Activated naive CD4-positive, alpha-beta T cell treated with Interleukin-2 at 50 U/mL for 16 hours (primary cell): ENCODE measurements at regions not wholly inside any gene's neighbourhood (a gene's known extent, or its start where the extent isn't known, plus 50 kb on each side); places are given as distances from the start of the nearest gene placed in this dataset.
"Not testable (repeated sequence)": the region's sequence is repeated elsewhere in the genome, so short reads cannot be mapped to it uniquely, and the experiment has no call there.

Experiments used
- DNase-seq: peaks from one replicate; pipeline ENCODE4 v3.0.0-alpha.2; 2020

- no peak for DNase-seq
Observed at GRCh38 chr5:159547466-159548195, 217.3 kb upstream of the IL12B start.

- DNase-seq: no peak
Observed at GRCh38 chr5:159548517-159548916, 218.2 kb upstream of the IL12B start.

- no peak for DNase-seq
Observed at GRCh38 chr5:159549046-159549445, 218.8 kb upstream of the IL12B start.

GRCh38 chr5:159550951-159551350, 220.7 kb upstream of the IL12B start:
- DNase-seq: no peak

GRCh38 chr5:159552751-159553150, 222.5 kb upstream of the IL12B start:
- no peak for DNase-seq

DNA sequence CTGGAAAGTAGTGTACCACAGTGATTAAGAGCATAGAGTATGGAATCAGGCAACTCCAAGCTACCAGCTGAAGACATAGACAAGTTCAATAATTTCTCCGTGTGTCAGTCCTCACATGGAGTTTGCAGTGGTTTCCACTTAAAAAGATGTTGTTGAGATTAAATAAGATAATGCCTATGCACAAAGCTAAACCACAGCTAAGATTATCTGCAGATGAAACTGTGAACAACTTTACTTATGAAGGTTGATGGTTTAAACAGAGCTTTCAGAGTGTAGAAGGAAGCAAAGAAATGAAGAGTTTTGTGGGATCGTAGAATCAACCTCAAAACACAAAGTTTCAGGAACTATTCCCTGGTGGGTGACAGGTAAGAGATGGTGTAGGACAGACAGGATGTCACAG, 223.5 kb upstream of the IL12B start:
- no peak for DNase-seq

- no peak for DNase-seq
Observed at GRCh38 chr5:159555084-159555483, 224.8 kb upstream of the IL12B start.

DNA sequence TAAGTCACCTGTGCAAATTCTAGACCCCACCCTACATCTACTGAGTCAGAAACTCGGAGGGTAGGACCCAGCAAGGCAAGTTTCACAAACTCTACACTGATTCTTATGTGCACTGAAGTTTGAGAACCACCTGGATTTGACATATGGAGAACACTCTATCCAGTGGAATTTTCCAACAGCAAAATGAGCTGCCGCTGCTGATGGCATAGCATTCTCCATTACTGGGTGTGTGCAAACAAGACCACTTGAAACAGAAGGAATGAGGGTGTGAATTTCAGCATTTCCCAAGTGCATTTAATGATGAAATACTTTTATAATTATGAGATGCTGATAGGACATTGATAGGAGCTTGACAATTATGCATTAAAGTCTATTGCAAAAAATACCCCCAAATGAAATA, 229.1 kb upstream of the IL12B start:
- no peak for DNase-seq

DNA sequence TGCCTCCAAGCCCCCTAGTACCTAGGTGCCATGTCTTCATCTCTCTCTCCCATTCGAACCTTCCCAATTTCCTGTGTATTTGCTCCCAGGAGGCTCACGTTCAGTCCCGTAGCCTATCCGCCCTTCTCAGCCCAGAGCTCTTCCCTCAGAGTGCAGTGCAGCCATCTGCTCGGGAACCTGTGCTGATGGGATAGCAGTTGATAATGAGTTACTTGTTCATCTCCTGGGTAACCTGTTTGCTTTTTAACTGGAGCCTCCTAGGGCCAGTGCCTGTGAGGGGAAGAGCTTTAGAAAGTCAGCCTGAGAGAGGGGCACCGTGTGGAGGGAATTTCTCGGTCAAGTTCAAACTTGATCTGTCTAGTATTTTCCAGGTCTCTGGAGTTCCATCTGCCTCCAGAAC, 229.8 kb upstream of the IL12B start:
- no peak for DNase-seq

DNA sequence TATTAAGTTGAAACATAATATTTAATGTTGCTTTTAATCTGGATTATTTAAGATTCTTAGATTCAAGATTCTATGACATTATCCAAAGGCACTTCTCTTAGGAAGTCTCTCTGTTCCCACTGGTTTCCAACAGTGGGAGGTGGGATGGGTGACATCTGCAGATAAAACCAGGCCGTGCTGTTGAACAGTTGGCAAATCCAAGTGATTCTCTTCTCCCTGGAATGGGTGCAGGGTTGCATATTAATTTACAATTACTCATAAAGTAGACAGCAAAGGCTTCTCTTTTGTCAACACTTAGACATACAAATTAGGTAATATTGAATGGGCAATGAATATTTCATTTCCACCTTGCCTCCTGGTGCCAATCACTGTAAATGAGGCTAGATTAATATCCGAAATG, 233.7 kb upstream of the IL12B start:
- DNase-seq: no peak

GRCh38 chr5:159566832-159567231, 236.5 kb upstream of the IL12B start:
- DNase-seq: no peak

DNA sequence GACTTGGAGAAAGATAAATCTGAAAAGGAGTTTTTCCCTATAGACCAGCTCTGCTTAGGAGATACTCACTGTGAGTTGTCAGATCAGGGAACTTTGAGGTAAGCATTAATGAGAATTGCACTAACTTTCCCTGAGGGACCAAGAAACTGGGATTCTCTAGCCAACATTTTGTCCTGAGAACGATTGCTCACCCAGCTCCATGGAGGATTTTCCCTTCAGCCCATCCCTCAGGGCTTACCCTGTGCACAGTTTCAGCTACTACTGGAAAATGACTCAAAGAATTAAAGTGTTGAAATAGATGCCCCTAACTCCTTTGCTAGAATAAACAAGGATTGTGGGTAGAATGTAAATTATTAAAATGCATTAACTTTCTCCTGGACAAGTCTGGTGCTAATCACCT, 237.2 kb upstream of the IL12B start:
- DNase-seq: no peak

DNA sequence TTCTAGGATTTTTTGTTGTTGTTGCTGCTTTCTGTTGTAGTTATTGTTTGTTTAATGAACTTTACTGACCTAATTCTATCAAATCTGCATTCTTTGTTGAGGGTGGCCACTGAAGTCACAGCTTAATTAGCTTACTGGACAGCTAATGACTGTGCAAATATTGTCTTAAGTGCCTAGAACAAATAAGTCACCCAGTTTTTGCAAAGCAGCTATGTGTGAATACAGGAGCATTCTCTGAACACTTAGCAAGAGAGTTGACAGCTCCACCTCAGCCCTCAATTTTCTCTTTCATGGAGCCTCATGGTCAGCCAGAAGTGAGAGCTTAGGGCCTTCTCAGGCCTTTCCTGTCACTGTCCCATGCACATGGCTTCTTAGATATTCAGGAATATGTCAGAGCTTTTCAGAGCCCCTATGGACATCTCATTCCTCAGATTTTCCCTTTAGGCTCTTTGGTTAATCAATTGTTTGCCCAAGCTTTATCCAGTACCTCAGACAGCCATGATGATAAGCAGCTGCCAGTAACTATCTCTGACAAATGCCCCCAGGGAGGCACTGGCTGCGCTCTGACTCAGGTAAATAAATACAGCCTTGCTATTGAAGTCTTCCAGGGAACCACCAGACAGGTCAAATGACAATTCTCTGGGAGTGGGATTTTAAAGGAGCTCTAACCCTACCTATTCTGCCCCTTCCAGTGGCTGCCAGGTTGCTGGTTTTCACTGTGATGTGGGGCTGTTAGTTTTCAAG, 241.4 kb upstream of the IL12B start:
- no peak for DNase-seq

- DNase-seq: no peak
Observed at GRCh38 chr5:159576902-159577301, 246.6 kb upstream of the IL12B start.

DNA sequence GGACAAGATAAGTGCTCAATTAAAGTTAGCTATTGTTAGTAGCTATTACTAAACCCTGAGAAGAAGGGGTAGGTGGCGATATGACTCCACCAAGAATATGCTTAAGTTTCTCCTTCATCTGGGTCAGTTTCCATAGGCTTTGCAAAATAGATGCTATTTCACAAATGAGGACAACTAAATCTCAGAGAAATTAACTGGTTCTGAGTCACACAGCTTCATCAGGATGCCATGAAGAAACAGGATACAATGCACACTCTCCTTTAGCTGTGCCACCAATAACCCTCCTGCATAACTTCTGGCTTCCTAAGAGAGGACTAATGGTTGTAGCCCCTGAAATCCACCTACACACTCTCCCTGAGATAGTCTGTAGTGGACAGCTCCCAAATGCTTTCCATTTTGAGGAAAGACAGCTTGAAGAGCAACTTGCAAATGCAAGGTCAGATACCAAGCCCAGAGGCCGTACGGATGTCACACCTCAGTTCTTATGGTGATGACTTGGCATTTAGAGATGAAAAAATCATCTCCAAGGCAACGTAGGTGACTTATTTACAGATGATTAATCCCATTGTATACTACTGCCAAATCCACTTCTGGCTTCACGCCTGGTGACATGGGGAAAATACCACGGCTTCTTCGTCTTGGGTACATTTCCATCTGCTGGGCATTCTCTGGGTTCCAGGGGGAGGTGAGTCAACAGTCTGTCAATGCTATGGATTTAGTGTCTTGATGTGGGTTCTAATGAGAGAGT, 251.4 kb upstream of the IL12B start:
- DNase-seq: no peak

DNA sequence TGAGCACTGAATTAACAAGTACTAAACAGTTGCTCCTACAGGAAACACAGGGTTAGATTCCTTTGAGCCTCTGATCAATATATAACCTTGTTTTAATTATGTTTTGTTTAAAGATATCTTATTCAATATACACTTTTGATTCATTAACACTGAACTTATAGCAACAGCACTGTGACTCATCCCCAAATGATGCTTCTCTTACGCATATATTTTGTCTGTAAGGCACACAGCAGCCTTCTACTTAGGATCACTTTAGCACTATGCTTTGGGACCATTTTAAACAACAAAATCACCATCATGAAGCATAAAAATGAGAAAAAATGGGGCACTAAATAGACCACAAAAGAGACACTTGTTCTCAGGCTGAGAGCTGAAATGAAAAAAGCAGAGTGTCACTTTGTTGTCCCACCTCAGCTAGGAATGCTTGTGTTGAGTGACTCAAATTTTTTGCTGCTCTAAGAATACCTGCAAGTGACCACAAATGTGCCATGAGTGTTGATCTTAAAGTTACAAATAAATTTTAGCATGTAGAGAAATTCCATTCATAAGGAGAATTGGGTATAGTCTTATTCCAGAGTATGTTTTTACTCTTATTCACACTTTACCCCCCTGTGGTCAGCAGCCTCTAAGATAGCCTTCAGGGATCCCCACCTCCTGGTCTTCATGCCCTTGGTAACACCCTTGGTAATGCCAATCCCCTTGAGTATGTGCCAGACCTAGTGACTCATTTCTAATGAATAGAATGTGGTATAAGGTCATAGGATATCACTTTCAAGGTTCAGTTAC, 252.7 kb upstream of the IL12B start:
- no peak for DNase-seq

GRCh38 chr5:159586921-159587320, 256.6 kb upstream of the IL12B start:
- DNase-seq: no peak

- DNase-seq: no peak
Observed at GRCh38 chr5:159588941-159589340, 258.7 kb upstream of the IL12B start.

GRCh38 chr5:159593518-159594073, 263.3 kb upstream of the IL12B start:
- no peak for DNase-seq

DNA sequence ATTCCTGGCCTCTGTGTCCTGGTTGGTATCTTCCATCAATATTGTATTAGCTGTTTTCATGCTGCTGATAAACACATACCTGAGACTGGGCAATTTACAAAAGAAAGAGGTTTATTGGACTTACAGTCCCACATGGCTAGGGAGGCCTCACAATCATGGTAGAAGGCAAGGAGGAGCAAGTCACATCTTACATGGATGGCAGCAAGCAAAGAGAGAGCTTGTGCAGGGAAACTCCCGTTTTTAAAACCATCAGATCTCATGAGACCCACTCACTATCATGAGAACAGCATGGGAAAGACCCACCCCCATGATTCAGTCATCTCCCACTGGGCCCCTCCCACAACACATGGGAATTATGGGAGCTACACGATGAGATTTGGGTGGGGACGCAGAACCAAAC, 265.3 kb upstream of the IL12B start:
- not testable (repeated sequence) for DNase-seq

- DNase-seq: no peak
Observed at GRCh38 chr5:159601216-159601615, 270.9 kb upstream of the IL12B start.

GRCh38 chr5:159602434-159602833, 272.1 kb upstream of the IL12B start:
- no peak for DNase-seq

DNA sequence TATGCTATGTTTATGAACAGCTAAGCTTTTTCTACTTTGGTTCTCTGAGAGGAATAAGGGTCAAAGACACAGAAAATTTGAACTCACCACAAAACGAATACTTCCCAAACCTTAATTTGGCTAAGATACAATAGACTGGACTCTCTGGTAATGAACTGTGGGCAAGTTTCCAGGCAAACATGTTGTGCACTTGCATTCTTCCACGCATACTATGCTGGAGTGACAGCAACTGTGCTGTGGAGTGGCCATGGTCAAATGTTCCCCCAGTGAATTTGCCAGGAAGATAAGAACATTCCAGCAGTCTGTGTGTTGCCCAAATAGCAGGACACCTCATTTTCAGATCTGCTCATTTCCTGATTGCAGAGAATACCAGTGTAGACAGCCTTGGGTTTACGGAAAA, 275.3 kb upstream of the IL12B start:
- DNase-seq: no peak
